ENCODE measurements at regions not wholly inside any gene's neighbourhood (a gene's known extent, or its start where the extent isn't known, plus 50 kb on each side); places are given as distances from the start of the nearest gene placed in this dataset.

GRCh38 chr6:168157272-168158212 lies 78.5 kb upstream of the FRMD1 start:
- Histone ChIP-seq H3K36me3 (replicated peaks; ENCODE audit: insufficient read depth, low read length) (no peaks in the 10 kb centered on the region), H3K27ac (ENCODE audit: low read length) (no peak overlapping the region), H3K27me3 (replicated peaks; ENCODE audit: insufficient read depth, low read length) (no peaks in the 10 kb centered on the region), H3K9me2 (replicated peaks; ENCODE audit: insufficient read depth, low read length) (no peaks in the 10 kb centered on the region), H3K4me3 (ENCODE audit: low read length) (no peak overlapping the region), H3K4me1 (ENCODE audit: low read length) (no peaks in the 10 kb centered on the region), H3K4me2 (ENCODE audit: low read depth, low read length) (no peak overlapping the region), H3K9ac (ENCODE audit: low read length) (no peak overlapping the region), H3K79me2 (ENCODE audit: low read length) (no peaks in the 10 kb centered on the region), H3F3A (ENCODE audit: insufficient read depth, low read length) (no peaks in the 10 kb centered on the region), H4K20me1 (ENCODE audit: insufficient read depth, low read length) (no peaks in the 10 kb centered on the region), H2AFZ (ENCODE audit: low read length) (no peak overlapping the region), H3K9me3 (replicated peaks; ENCODE audit: insufficient read depth, low read length) (no peaks in the 10 kb centered on the region)
- DNase-seq = no peak
- no peak for TF ChIP-seq EZH2 (optimal IDR thresholded peaks at IDR 0.05; ENCODE audit: low read depth, low read length)
- TF ChIP-seq EZH2phosphoT487 (IDR thresholded peaks at IDR 0.05; ENCODE audit: low read length) = no peak

- H3K9me2 ChIP-seq (replicated peaks; ENCODE audit: insufficient read depth, low read length) = no peaks in the 10 kb centered on the region
- no peak overlapping the region for H3K9ac ChIP-seq (ENCODE audit: low read length)
- no peak overlapping the region for H3K4me2 ChIP-seq (ENCODE audit: low read depth, low read length)
- no peak for DNase-seq
- H3K4me3 ChIP-seq (ENCODE audit: low read length) = no peak overlapping the region
- no peak overlapping the region for H3K27ac ChIP-seq (ENCODE audit: low read length)
- no peaks in the 10 kb centered on the region for H3F3A ChIP-seq (ENCODE audit: insufficient read depth, low read length)
- no peak for TF ChIP-seq CTCF (IDR thresholded peaks at IDR 0.05; ENCODE audit: low read length)
- TF ChIP-seq EZH2 (optimal IDR thresholded peaks at IDR 0.05; ENCODE audit: low read depth, low read length) = no peak
- no peak for TF ChIP-seq EZH2phosphoT487 (IDR thresholded peaks at IDR 0.05; ENCODE audit: low read length)
- no peaks in the 10 kb centered on the region for H3K36me3 ChIP-seq (replicated peaks; ENCODE audit: insufficient read depth, low read length)
- no peaks in the 10 kb centered on the region for H4K20me1 ChIP-seq (ENCODE audit: insufficient read depth, low read length)
- H3K9me3 ChIP-seq (replicated peaks; ENCODE audit: insufficient read depth, low read length) = no peaks in the 10 kb centered on the region
- H2AFZ ChIP-seq (ENCODE audit: low read length) = no peak overlapping the region
- H3K4me1 ChIP-seq (ENCODE audit: low read length) = no peaks in the 10 kb centered on the region
- no peaks in the 10 kb centered on the region for H3K27me3 ChIP-seq (replicated peaks; ENCODE audit: insufficient read depth, low read length)
- no peaks in the 10 kb centered on the region for H3K79me2 ChIP-seq (ENCODE audit: low read length)
Measured at GRCh38 chr6:168156742-168157265, 77.8 kb upstream of the FRMD1 start.

GRCh38 chr6:168155821-168156741 lies 77.1 kb upstream of the FRMD1 start:
- H3K27ac ChIP-seq (ENCODE audit: low read length) = no peak overlapping the region
- no peaks in the 10 kb centered on the region for H3K79me2 ChIP-seq (ENCODE audit: low read length)
- H2AFZ ChIP-seq (ENCODE audit: low read length) = no peak overlapping the region
- TF ChIP-seq EZH2 (optimal IDR thresholded peaks at IDR 0.05; ENCODE audit: low read depth, low read length) = no peak
- TF ChIP-seq CTCF (IDR thresholded peaks at IDR 0.05; ENCODE audit: low read length) = no peak
- H3K27me3 ChIP-seq (replicated peaks; ENCODE audit: insufficient read depth, low read length) = no peaks in the 10 kb centered on the region
- no peak overlapping the region for H3K9ac ChIP-seq (ENCODE audit: low read length)
- H3K4me3 ChIP-seq (ENCODE audit: low read length) = no peak overlapping the region
- no peaks in the 10 kb centered on the region for H3F3A ChIP-seq (ENCODE audit: insufficient read depth, low read length)
- DNase-seq = no peak
- H3K4me2 ChIP-seq (ENCODE audit: low read depth, low read length) = no peak overlapping the region
- H3K9me3 ChIP-seq (replicated peaks; ENCODE audit: insufficient read depth, low read length) = no peaks in the 10 kb centered on the region
- no peaks in the 10 kb centered on the region for H3K9me2 ChIP-seq (replicated peaks; ENCODE audit: insufficient read depth, low read length)
- no peaks in the 10 kb centered on the region for H3K36me3 ChIP-seq (replicated peaks; ENCODE audit: insufficient read depth, low read length)
- H3K4me1 ChIP-seq (ENCODE audit: low read length) = no peaks in the 10 kb centered on the region
- H4K20me1 ChIP-seq (ENCODE audit: insufficient read depth, low read length) = no peaks in the 10 kb centered on the region
